Common myeloid progenitor, CD34-positive (primary cell): ENCODE measurements at regions not wholly inside any gene's neighbourhood (a gene's known extent, or its start where the extent isn't known, plus 50 kb on each side); places are given as distances from the start of the nearest gene placed in this dataset.

Experiments used
- CTCF ChIA-PET: fragments of 350-600 bp; sonication (Branson Sonifier 250); formaldehyde crosslinking; loops from one replicate; lab custom pipeline; 2021; ENCODE audit warnings: antibody characterized with exemption; lab: Charles Lee
- POLR2A ChIA-PET: fragments of 350-600 bp; sonication (Branson Sonifier 250); formaldehyde crosslinking; loops from one replicate; lab custom pipeline; 2021; ENCODE audit warnings: antibody characterized with exemption; lab: Charles Lee
- DNase-seq, 3 donors: peaks; one replicate each; pipeline versions ENCODE4 v3.0.0 to v3.0.0-alpha.2; 2013
- H3K27ac ChIP-seq, 2 experiments: 1 replicate in 1 of 2; 2 replicates in 1 of 2; pipeline ENCODE4 v1.7.0; 2013; ENCODE audit warnings: inconsistent platforms in 2 of 2, low read length in 2 of 2, mild to moderate bottlenecking in 2 of 2, low read depth in 1 of 2, moderate library complexity in 1 of 2; ENCODE audit not compliant: severe bottlenecking in 2 of 2, insufficient read depth in 1 of 2, poor library complexity in 1 of 2
- H3K27me3 ChIP-seq, 5 experiments: replicated peaks in 2 of 5; 1 replicate in 3 of 5; 2 replicates in 2 of 5; pipeline versions ENCODE4 v1.6.1 to v1.7.0; 2013; ENCODE audit warnings: low read length in 4 of 5, mild to moderate bottlenecking in 2 of 5, moderate library complexity in 2 of 5, inconsistent platforms in 1 of 5; ENCODE audit not compliant: insufficient read depth in 5 of 5, control insufficient read depth in 4 of 5
- H3K36me3 ChIP-seq, 4 experiments: 1 replicate in 2 of 4; 2 replicates in 2 of 4; pipeline versions ENCODE4 v1.6.1 to v1.7.0; 2013; ENCODE audit warnings: low read length in 3 of 4, control low read depth in 1 of 4, mild to moderate bottlenecking in 1 of 4; ENCODE audit not compliant: control insufficient read depth in 4 of 4, insufficient read depth in 4 of 4
- H3K4me1 ChIP-seq, 4 experiments: 1 replicate in 3 of 4; 2 replicates in 1 of 4; pipeline versions ENCODE4 v1.6.1 to v1.7.1; 2013; ENCODE audit warnings: low read length in 3 of 4, mild to moderate bottlenecking in 3 of 4, control low read depth in 1 of 4, inconsistent platforms in 1 of 4, moderate library complexity in 1 of 4; ENCODE audit not compliant: control insufficient read depth in 4 of 4, insufficient read depth in 4 of 4; ENCODE audit errors: control extremely low read depth in 1 of 4
- H3K4me3 ChIP-seq, 7 experiments: 1 replicate in 4 of 7; 2 replicates in 3 of 7; pipeline versions ENCODE4 v1.5.1 to v1.7.0; 2013; ENCODE audit warnings: mild to moderate bottlenecking in 7 of 7, low read length in 6 of 7, moderate library complexity in 6 of 7, inconsistent platforms in 2 of 7, low read depth in 2 of 7, control low read depth in 1 of 7; ENCODE audit not compliant: insufficient read depth in 4 of 7, control insufficient read depth in 1 of 7; ENCODE audit errors: extremely low read depth in 1 of 7
- H3K9me3 ChIP-seq, 5 experiments: 1 replicate in 4 of 5; 2 replicates in 1 of 5; pipeline versions ENCODE4 v1.6.1 to v1.7.1; 2013; ENCODE audit warnings: low read length in 4 of 5, mild to moderate bottlenecking in 2 of 5, inconsistent platforms in 1 of 5, low read depth in 1 of 5, moderate library complexity in 1 of 5; ENCODE audit not compliant: control insufficient read depth in 4 of 5, insufficient read depth in 2 of 5; ENCODE audit errors: control extremely low read depth in 1 of 5
- WGBS: methylation state at CpG from one replicate; pipeline ENCODE4 v1.1.5; 2013; ENCODE audit not compliant: insufficient coverage; 5-methylcytosine and 5-hydroxymethylcytosine counted together

DNA sequence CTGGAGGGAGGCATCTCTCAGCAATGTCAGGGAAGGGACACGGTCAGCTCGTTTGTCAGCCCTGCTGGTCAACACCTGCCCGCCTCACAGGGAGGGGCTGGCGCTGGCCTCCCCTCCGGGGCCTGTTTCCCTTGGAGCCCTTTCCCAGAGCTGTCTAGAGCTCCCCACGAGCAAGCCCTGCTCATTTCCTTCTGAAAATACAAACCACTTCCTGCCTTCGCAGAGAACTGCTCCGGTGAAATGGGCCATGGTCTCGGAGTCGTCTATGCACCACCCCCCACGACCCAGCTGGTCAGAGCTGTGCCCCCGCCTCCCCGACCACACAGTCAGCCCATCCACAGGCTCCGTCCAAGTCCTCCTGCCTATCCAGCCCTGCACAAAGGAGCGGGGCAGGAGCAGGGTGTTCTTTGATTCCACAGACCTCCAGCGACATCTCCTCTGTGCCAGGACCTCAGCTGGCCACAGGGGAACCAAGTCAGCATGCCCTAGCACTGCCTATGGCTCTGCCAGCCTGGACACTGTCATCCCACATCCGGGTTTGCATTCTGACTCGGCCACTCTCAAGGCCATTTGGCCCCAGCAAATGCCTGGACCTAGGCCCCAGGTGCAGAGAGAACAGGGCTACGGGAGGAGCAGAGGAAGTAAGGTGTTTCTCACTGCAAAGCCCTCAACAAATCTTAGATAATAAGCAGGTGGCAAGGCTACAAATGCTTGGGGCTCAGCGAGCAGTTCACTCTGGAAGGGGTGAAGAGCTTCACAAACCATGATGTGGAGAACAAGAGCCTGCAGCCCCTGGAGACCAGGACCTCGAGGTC is 82.1 kb upstream of the WNT11 start:
- ChIA-PET CTCF (interaction anchor here (0.7 to 2.2 kb wide), 3 partner anchors 11 to 80 kb away, joined by 3 to 5 read pairs (median 4); no protein-coding TSS in a partner anchor), POLR2A (interaction anchor here (1.2 kb wide), 1 partner anchor 54 kb away, joined by 3 read pairs; no protein-coding TSS in a partner anchor)
- Histone ChIP-seq H3K9me3 (no peaks in the 10 kb centered on the region), H3K27me3 (no peaks in the 10 kb centered on the region), H3K4me1 (peaks cover 0 to 29% (median 24%) of the 10 kb centered on the region in 4 experiments), H3K4me3 (peak overlapping the region in 3 of 7 experiments; percentile 19 to 39 (median 24)), H3K27ac (no peak overlapping the region), H3K36me3 (no peaks in the 10 kb centered on the region)
- WGBS = 31% methylated on average over 16 of the region's 21 CpGs
- peak in 2 of 3 donors; percentile 25 to 47 for DNase-seq

DNA sequence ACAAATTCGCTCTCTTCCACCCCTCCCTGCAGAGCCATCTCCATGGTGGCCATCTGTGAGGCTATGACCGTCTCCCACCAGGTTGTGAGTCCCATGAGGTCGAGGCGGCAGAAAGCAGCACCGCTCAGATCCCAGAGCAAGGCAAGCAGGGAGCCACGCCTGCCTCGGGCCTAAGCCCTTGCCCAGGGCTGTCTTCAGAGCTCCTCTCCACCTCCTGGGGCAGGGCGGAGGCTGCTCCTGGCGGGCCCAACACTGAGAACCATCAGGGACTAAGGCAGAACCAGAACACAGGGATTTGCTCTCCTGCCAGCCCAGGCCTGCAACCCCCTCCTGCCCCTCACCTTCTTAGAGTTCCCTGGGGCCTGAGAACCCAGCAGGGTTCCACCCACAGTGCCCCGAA is 80.9 kb upstream of the WNT11 start:
- POLR2A ChIA-PET = interaction anchor here (0.7 to 1.2 kb wide), 2 partner anchors 52 to 269 kb away, joined by 3 to 5 read pairs; no protein-coding TSS in a partner anchor
- Histone ChIP-seq H3K4me1 (peaks cover 0 to 21% (median 18%) of the 10 kb centered on the region in 4 experiments), H3K4me3 (no peak overlapping the region), H3K9me3 (no peaks in the 10 kb centered on the region), H3K27me3 (no peaks in the 10 kb centered on the region), H3K36me3 (no peaks in the 10 kb centered on the region), H3K27ac (no peak overlapping the region)
- no peak for DNase-seq
- WGBS = 94% methylated on average over 10 of the region's 10 CpGs
- CTCF ChIA-PET = interaction anchor here (1.7 to 2.2 kb wide), 2 partner anchors 12 to 31 kb away, joined by 4 to 5 read pairs; no protein-coding TSS in a partner anchor

DNA sequence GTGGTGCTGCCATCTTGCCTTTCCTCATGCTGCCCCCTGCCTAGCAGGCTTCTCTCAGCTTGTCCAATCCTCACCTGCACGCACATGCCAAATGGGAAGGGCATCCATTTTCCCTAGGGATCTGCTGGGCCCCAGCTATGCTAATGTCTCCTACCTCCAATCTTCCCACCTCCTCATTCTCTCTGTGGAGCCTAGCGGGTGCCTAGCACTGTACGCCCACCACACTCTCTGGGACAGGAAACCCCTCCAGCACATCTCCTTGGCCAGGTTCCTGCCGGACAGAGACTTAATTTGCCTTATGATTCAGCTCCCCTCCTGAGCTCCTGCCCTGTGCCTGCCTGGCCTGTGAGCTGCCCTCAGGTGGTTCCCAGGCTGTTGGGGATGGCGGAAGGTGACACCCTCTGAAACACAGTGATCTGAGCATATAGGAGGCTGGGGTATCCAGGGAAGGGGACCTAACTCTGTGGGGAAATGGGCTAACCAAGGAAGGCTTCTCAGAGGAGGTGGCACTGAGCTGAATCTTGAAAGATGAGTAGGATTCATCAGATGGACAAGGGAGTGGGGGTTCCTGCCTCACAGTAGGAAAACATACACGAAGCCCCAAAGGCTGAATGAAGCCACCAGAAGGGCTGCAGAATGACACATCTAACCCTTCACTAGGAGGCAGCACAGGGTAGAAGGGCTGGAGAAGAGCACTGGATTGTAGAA is 79.2 kb upstream of the WNT11 start:
- WGBS = 100% methylated on average over 6 of the region's 6 CpGs
- no peak for DNase-seq
- ChIA-PET CTCF (interaction anchor here (1.1 to 1.4 kb wide), 2 partner anchors 10 to 78 kb away, joined by 3 read pairs; no protein-coding TSS in a partner anchor), POLR2A (no interaction called here)
- no peaks in the 10 kb centered on the region for H3K27me3 ChIP-seq
- peaks cover 0 to 21% (median 18%) of the 10 kb centered on the region in 4 experiments for H3K4me1 ChIP-seq
- H3K4me3 ChIP-seq = no peak overlapping the region
- H3K27ac ChIP-seq = no peak overlapping the region
- no peaks in the 10 kb centered on the region for H3K36me3 ChIP-seq
- H3K9me3 ChIP-seq = no peaks in the 10 kb centered on the region

DNA sequence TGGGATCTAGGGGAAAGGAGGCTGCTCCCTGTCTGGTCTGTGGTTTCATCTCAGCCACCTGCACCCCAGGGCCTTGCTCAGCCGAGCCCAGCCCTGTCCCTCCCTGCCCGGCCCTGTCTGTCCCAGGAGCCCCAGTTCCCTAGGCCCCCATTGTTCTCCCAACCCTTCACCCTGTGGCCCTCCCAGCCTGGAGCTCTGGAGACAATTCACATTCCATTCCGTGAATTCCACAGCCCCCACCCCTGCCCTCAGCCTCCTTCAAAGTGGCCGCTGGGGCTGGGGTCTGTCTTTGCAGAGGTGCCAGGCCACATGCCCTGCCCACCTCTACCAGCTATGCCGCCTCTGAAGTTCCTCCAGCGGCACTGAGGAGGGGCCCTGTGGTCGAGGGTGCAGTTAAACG is 77.9 kb upstream of the WNT11 start:
- Histone ChIP-seq H3K4me3 (no peak overlapping the region), H3K27ac (no peak overlapping the region), H3K9me3 (no peaks in the 10 kb centered on the region), H3K4me1 (peaks cover 0 to 21% (median 18%) of the 10 kb centered on the region in 4 experiments), H3K36me3 (no peaks in the 10 kb centered on the region), H3K27me3 (no peaks in the 10 kb centered on the region)
- 90% methylated on average over 8 of the region's 8 CpGs for WGBS
- DNase-seq = no peak
- POLR2A ChIA-PET = no interaction called here
- CTCF ChIA-PET = interaction anchor here (1.3 kb wide), 1 partner anchor 75 kb away, joined by 3 read pairs; no protein-coding TSS in a partner anchor

DNA sequence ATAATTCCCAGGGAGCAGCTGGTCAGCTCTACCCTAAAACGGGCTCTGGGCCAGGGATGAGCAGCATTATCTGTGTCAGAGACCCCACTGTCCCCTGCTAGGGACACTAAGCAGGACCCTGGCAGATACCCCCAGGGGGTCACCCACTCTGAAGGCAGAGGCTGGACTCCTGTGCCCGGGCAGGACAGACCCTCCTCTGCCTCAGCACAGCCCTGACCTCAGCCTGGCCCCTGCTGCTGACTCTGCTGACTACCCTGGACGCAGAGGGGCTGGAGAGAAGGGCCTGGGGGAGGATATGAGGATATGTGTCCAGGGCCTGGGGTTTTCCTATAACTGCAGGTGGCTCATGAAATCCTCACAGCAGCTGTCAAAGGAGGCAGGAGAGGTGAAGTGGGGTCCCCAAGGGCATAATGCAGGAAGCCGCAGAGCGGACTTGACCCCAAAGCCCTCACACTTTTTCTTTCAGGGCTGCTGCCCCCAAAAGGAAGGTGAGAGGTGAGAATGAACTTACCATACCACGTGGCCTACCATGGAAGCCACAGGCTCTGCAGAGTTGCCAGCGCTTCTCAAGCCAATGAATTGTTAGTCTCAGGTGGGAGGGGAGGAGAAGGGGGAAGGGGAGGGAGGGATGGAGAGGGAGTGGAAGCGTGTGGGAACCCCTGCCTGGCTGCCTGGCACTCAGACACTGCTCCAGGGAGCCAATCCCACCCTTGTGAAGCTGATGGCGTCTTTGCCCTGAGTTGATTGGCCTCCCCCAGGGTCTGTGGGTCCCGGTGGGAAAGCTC is 76.7 kb upstream of the WNT11 start:
- Histone ChIP-seq H3K9me3 (no peaks in the 10 kb centered on the region), H3K27ac (no peak overlapping the region), H3K4me3 (no peak overlapping the region), H3K36me3 (no peaks in the 10 kb centered on the region), H3K27me3 (no peaks in the 10 kb centered on the region), H3K4me1 (peaks cover 0 to 11% (median 10%) of the 10 kb centered on the region in 4 experiments)
- ChIA-PET POLR2A (no interaction called here), CTCF (interaction anchor here (1.3 kb wide), 1 partner anchor 74 kb away, joined by 3 read pairs; no protein-coding TSS in a partner anchor)
- WGBS = 94% methylated on average over 7 of the region's 10 CpGs
- no peak for DNase-seq

DNA sequence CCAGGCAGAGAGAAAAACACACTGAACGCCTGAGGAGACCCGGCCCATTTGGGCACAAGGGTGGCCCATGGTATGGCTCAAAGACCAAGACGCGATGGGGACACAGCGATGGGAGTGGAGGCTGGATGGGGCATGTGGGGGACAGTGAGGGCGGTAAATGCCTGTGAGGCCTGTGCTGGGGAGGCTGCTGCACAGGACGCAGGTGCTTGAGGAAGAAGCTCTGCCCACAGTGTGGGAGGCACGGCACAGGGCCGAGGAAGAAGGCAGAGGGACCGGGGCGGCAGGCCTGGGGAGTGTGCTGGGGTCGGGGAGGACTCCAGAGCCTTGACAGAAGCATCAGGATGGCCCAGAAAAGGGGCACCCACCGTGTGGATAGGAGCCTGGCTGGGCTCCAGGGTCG is 75.9 kb upstream of the WNT11 start:
- Histone ChIP-seq H3K27me3 (no peaks in the 10 kb centered on the region), H3K27ac (no peak overlapping the region), H3K36me3 (no peaks in the 10 kb centered on the region), H3K4me1 (peaks cover 0 to 3% (median 2%) of the 10 kb centered on the region in 4 experiments), H3K9me3 (no peaks in the 10 kb centered on the region), H3K4me3 (no peak overlapping the region)
- WGBS = 87% methylated on average over 14 of the region's 14 CpGs
- ChIA-PET CTCF (no interaction called here), POLR2A (no interaction called here)
- DNase-seq = no peak
